ENCODE measurements at regions not wholly inside any gene's neighbourhood (a gene's known extent, or its start where the extent isn't known, plus 50 kb on each side); places are given as distances from the start of the nearest gene placed in this dataset.

GRCh38 chr10:23614483-23614882 is 175.6 kb downstream of the OTUD1 start:
- no peak overlapping the region for H3K4me3 ChIP-seq
- H3K27ac ChIP-seq = no peak overlapping the region
- no peaks in the 10 kb centered on the region for H3K4me1 ChIP-seq
- H3K9me3 ChIP-seq = no peaks in the 10 kb centered on the region
- no peaks in the 10 kb centered on the region for H3K36me3 ChIP-seq
- 88% methylated on average over 1 of the region's 1 CpG for WGBS
- no peak for TF ChIP-seq EP300 (IDR thresholded peaks at IDR 0.05)
- no peak for TF ChIP-seq POLR2AphosphoS5 (IDR thresholded peaks at IDR 0.05)
- no peak for TF ChIP-seq POLR2A (IDR thresholded peaks at IDR 0.05)
- TF ChIP-seq CTCF (IDR thresholded peaks at IDR 0.05) = no peak
- no peak for DNase-seq (ENCODE audit: low spot score in 2 of 2)
- no peaks in the 10 kb centered on the region for H3K27me3 ChIP-seq

- peaks cover 3% of the 10 kb centered on the region for H3K9me3 ChIP-seq
- TF ChIP-seq CTCF (IDR thresholded peaks at IDR 0.05) (no peak), POLR2A (IDR thresholded peaks at IDR 0.05) (no peak), POLR2AphosphoS5 (IDR thresholded peaks at IDR 0.05) (no peak), EP300 (IDR thresholded peaks at IDR 0.05) (no peak)
- no peak overlapping the region for H3K4me3 ChIP-seq
- H3K27me3 ChIP-seq = no peaks in the 10 kb centered on the region
- no peaks in the 10 kb centered on the region for H3K36me3 ChIP-seq
- no peaks in the 10 kb centered on the region for H3K4me1 ChIP-seq
- no peak for DNase-seq (ENCODE audit: low spot score in 2 of 2)
- no peak overlapping the region for H3K27ac ChIP-seq
These were observed 191.5 kb downstream of the OTUD1 start for GRCh38 chr10:23630376-23630775.

- H3K9me3 ChIP-seq = peaks cover 3% of the 10 kb centered on the region
- H3K27me3 ChIP-seq = no peaks in the 10 kb centered on the region
- no peak for TF ChIP-seq POLR2A (IDR thresholded peaks at IDR 0.05)
- TF ChIP-seq EP300 (IDR thresholded peaks at IDR 0.05) = no peak
- no peak for TF ChIP-seq POLR2AphosphoS5 (IDR thresholded peaks at IDR 0.05)
- no peak for TF ChIP-seq CTCF (IDR thresholded peaks at IDR 0.05)
- 35% methylated on average over 3 of the region's 3 CpGs for WGBS
- no peak overlapping the region for H3K4me3 ChIP-seq
- H3K4me1 ChIP-seq = no peaks in the 10 kb centered on the region
- no peak for DNase-seq (ENCODE audit: low spot score in 2 of 2)
- no peaks in the 10 kb centered on the region for H3K36me3 ChIP-seq
- H3K27ac ChIP-seq = no peak overlapping the region
These were observed 192.0 kb downstream of the OTUD1 start for GRCh38 chr10:23630885-23631284.

- no peaks in the 10 kb centered on the region for H3K4me1 ChIP-seq
- no peaks in the 10 kb centered on the region for H3K27me3 ChIP-seq
- no peak overlapping the region for H3K27ac ChIP-seq
- DNase-seq (ENCODE audit: low spot score in 2 of 2) = no peak
- no peaks in the 10 kb centered on the region for H3K9me3 ChIP-seq
- no peak overlapping the region for H3K4me3 ChIP-seq
- no peak for TF ChIP-seq EP300 (IDR thresholded peaks at IDR 0.05)
- 66% methylated on average over 4 of the region's 4 CpGs for WGBS
- no peaks in the 10 kb centered on the region for H3K36me3 ChIP-seq
These were observed 204.4 kb downstream of the OTUD1 start for GRCh38 chr10:23643111-23643780.

- Histone ChIP-seq H3K27me3 (peaks cover 8% of the 10 kb centered on the region), H3K4me3 (no peak overlapping the region), H3K36me3 (no peaks in the 10 kb centered on the region), H3K27ac (no peak overlapping the region), H3K9me3 (no peaks in the 10 kb centered on the region), H3K4me1 (no peaks in the 10 kb centered on the region)
- DNase-seq (ENCODE audit: low spot score in 2 of 2) = no peak
- TF ChIP-seq CTCF (IDR thresholded peaks at IDR 0.05) (no peak), POLR2A (IDR thresholded peaks at IDR 0.05) (no peak), POLR2AphosphoS5 (IDR thresholded peaks at IDR 0.05) (no peak), EP300 (IDR thresholded peaks at IDR 0.05) (no peak)
- 75% methylated on average over 2 of the region's 2 CpGs for WGBS
These were observed 209.7 kb downstream of the OTUD1 start for GRCh38 chr10:23648618-23649017.

GRCh38 chr10:23656735-23657134 is 217.9 kb downstream of the OTUD1 start:
- TF ChIP-seq CTCF (IDR thresholded peaks at IDR 0.05) (peak in 1 of 2 donors; percentile 44), POLR2AphosphoS5 (IDR thresholded peaks at IDR 0.05) (no peak)
- Histone ChIP-seq H3K4me1 (no peaks in the 10 kb centered on the region), H3K27me3 (no peaks in the 10 kb centered on the region), H3K9me3 (no peaks in the 10 kb centered on the region), H3K36me3 (no peaks in the 10 kb centered on the region), H3K4me3 (no peak overlapping the region), H3K27ac (no peak overlapping the region)
- no peak for DNase-seq (ENCODE audit: low spot score in 2 of 2)
